NCI-H526 treated with DMSO at 0.1 percent for 48 hours (cell line): ENCODE measurements at regions not wholly inside any gene's neighbourhood (a gene's known extent, or its start where the extent isn't known, plus 50 kb on each side); places are given as distances from the start of the nearest gene placed in this dataset.

Experiments used
- DNase-seq: peaks from one replicate; lab custom pipeline; 2025; lab: John Stamatoyannopoulos, UW

- no peak for DNase-seq
These were observed 51.1 kb downstream of the HYCC1 start for GRCh38 chr7:22962775-22963350.

GRCh38 chr7:22958742-22959141, 55.2 kb downstream of the HYCC1 start:
- DNase-seq, result no peak

GRCh38 chr7:22954251-22954650, 59.7 kb downstream of the HYCC1 start:
- no peak for DNase-seq

- peak; percentile 22 for DNase-seq
These were observed 61.5 kb downstream of the HYCC1 start for GRCh38 chr7:22952306-22953015.

- no peak for DNase-seq
These were observed 64.0 kb downstream of the HYCC1 start for GRCh38 chr7:22949944-22950343.

GRCh38 chr7:22949221-22949620, 64.7 kb downstream of the HYCC1 start:
- DNase-seq, result no peak

GRCh38 chr7:22948770-22949169, 65.2 kb downstream of the HYCC1 start:
- no peak for DNase-seq

GRCh38 chr7:22945584-22945983, 68.3 kb downstream of the HYCC1 start:
- no peak for DNase-seq

- no peak for DNase-seq
These were observed 69.4 kb downstream of the HYCC1 start for GRCh38 chr7:22944510-22944909.

GRCh38 chr7:22944022-22944421, 69.9 kb downstream of the HYCC1 start:
- DNase-seq, result no peak

GRCh38 chr7:22942191-22942590, 71.7 kb downstream of the HYCC1 start:
- no peak for DNase-seq

GRCh38 chr7:22939842-22940241, 74.1 kb downstream of the HYCC1 start:
- no peak for DNase-seq

- no peak for DNase-seq
These were observed 76.0 kb downstream of the HYCC1 start for GRCh38 chr7:22937946-22938345.

GRCh38 chr7:22936246-22936645, 77.7 kb downstream of the HYCC1 start:
- DNase-seq, result no peak

- no peak for DNase-seq
These were observed 78.7 kb downstream of the HYCC1 start for GRCh38 chr7:22935269-22935668.

- no peak for DNase-seq
These were observed 79.4 kb downstream of the HYCC1 start for GRCh38 chr7:22934473-22935065.

- no peak for DNase-seq
These were observed 79.9 kb downstream of the HYCC1 start for GRCh38 chr7:22934023-22934422.

- no peak for DNase-seq
These were observed 81.0 kb downstream of the HYCC1 start for GRCh38 chr7:22932896-22933295.

GRCh38 chr7:22931011-22931410, 82.9 kb downstream of the HYCC1 start:
- no peak for DNase-seq

GRCh38 chr7:22922307-22922706, 91.6 kb downstream of the HYCC1 start:
- DNase-seq, result no peak

GRCh38 chr7:22921386-22922086, 92.4 kb downstream of the HYCC1 start:
- no peak for DNase-seq

GRCh38 chr7:22920672-22921071, 93.3 kb downstream of the HYCC1 start:
- DNase-seq, result no peak

GRCh38 chr7:22913158-22913557, 90.5 kb upstream of the TOMM7 start:
- no peak for DNase-seq
